ENCODE measurements at regions not wholly inside any gene's neighbourhood (a gene's known extent, or its start where the extent isn't known, plus 50 kb on each side); places are given as distances from the start of the nearest gene placed in this dataset.

- DNase-seq: no peak
- intact Hi-C loops (cut with DNase I): no loop called here
Observed at GRCh38 chr21:20523191-20523590, 475.0 kb upstream of the NCAM2 start.

GRCh38 chr21:20527731-20528460, 470.3 kb upstream of the NCAM2 start:
- no peak for DNase-seq

GRCh38 chr21:20537130-20537529, 461.1 kb upstream of the NCAM2 start:
- DNase-seq: no peak
- intact Hi-C loops (cut with DNase I): no loop called here

More at GRCh38 chr21:20527731-20528460, 470.3 kb upstream of the NCAM2 start:
- intact Hi-C loops (cut with DNase I): no loop called here

GRCh38 chr21:20538039-20538658, 460.1 kb upstream of the NCAM2 start:
- intact Hi-C loops (cut with DNase I): no loop called here
- peak in 2 of 10 donors; percentile 50 to 53 for DNase-seq

GRCh38 chr21:20545454-20545853, 452.8 kb upstream of the NCAM2 start:
- DNase-seq: no peak
- intact Hi-C loops (cut with DNase I): no loop called here

- DNase-seq: no peak
- intact Hi-C loops (cut with DNase I): no loop called here
Observed at GRCh38 chr21:20551939-20552338, 446.3 kb upstream of the NCAM2 start.

GRCh38 chr21:20554785-20555184, 443.4 kb upstream of the NCAM2 start:
- intact Hi-C loops (cut with DNase I): no loop called here
- DNase-seq: no peak

GRCh38 chr21:20570824-20571232, 427.4 kb upstream of the NCAM2 start:
- intact Hi-C loops (cut with DNase I): no loop called here
- DNase-seq: no peak

GRCh38 chr21:20572582-20572981, 425.6 kb upstream of the NCAM2 start:
- intact Hi-C loops (cut with DNase I): no loop called here
- DNase-seq: no peak

- intact Hi-C loops (cut with DNase I): no loop called here
- no peak for DNase-seq
Observed at GRCh38 chr21:20581361-20581760, 416.8 kb upstream of the NCAM2 start.

- no peak for DNase-seq
- intact Hi-C loops (cut with DNase I): no loop called here
Observed at GRCh38 chr21:20591284-20591683, 406.9 kb upstream of the NCAM2 start.

- intact Hi-C loops (cut with DNase I): no loop called here
- no peak for DNase-seq
Observed at GRCh38 chr21:20592463-20592862, 405.7 kb upstream of the NCAM2 start.

GRCh38 chr21:20603236-20603635, 395.0 kb upstream of the NCAM2 start:
- no peak for DNase-seq
- intact Hi-C loops (cut with DNase I): no loop called here

GRCh38 chr21:20611008-20611407, 387.2 kb upstream of the NCAM2 start:
- DNase-seq: no peak
- intact Hi-C loops (cut with DNase I): no loop called here

- peak in 1 of 10 donors; percentile 41 for DNase-seq
- intact Hi-C loops (cut with DNase I): no loop called here
Observed at GRCh38 chr21:20613654-20614053, 384.6 kb upstream of the NCAM2 start.

- intact Hi-C loops (cut with DNase I): no loop called here
- DNase-seq: no peak
Observed at GRCh38 chr21:20617130-20617529, 381.1 kb upstream of the NCAM2 start.

- intact Hi-C loops (cut with DNase I): no loop called here
- no peak for DNase-seq
Observed at GRCh38 chr21:20618878-20619277, 379.3 kb upstream of the NCAM2 start.

- intact Hi-C loops (cut with DNase I): no loop called here
- DNase-seq: no peak
Observed at GRCh38 chr21:20627594-20627993, 370.6 kb upstream of the NCAM2 start.

GRCh38 chr21:20631633-20632032, 366.6 kb upstream of the NCAM2 start:
- intact Hi-C loops (cut with DNase I): no loop called here

GRCh38 chr21:20639026-20639425, 359.2 kb upstream of the NCAM2 start:
- intact Hi-C loops (cut with DNase I): no loop called here
- DNase-seq: no peak

More at GRCh38 chr21:20631633-20632032, 366.6 kb upstream of the NCAM2 start:
- DNase-seq: no peak

GRCh38 chr21:20641241-20641640, 357.0 kb upstream of the NCAM2 start:
- intact Hi-C loops (cut with DNase I): no loop called here

GRCh38 chr21:20642681-20643080, 355.5 kb upstream of the NCAM2 start:
- DNase-seq: no peak
- intact Hi-C loops (cut with DNase I): no loop called here

More at GRCh38 chr21:20641241-20641640, 357.0 kb upstream of the NCAM2 start:
- DNase-seq: no peak
